Pulmonary artery endothelial cell (primary cell): ENCODE measurements at regions not wholly inside any gene's neighbourhood (a gene's known extent, or its start where the extent isn't known, plus 50 kb on each side); places are given as distances from the start of the nearest gene placed in this dataset.

Source experiments
- DNase-seq: peaks from one replicate; pipeline ENCODE4 v3.0.0-alpha.2; 2011; ENCODE audit warnings: low read depth, low spot score

DNA sequence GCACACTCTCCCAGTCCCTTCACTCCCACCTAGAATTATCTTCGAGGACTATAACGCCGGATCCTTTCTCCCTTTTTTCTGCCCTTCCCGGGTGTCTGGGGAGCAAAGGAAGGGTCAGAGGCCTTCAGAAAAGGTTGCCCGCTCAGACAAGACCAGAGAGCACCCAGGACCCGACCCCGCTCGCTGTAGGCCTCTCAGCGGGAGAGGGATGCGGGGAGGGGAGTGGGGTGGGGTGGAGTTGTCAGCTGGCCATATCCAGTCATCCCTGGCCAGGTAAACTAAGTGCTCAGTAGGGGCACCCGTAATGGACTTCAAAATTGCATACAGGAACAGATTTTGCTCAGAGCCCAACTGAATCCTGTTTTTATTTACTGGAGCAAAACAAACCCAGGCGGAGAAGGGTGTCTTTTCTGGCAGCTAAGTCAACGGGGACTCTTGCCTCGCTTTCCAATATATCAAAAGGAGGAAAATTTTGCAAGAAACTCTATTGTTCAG is 65.0 kb downstream of the NOL4 start:
- DNase-seq: no peak

DNA sequence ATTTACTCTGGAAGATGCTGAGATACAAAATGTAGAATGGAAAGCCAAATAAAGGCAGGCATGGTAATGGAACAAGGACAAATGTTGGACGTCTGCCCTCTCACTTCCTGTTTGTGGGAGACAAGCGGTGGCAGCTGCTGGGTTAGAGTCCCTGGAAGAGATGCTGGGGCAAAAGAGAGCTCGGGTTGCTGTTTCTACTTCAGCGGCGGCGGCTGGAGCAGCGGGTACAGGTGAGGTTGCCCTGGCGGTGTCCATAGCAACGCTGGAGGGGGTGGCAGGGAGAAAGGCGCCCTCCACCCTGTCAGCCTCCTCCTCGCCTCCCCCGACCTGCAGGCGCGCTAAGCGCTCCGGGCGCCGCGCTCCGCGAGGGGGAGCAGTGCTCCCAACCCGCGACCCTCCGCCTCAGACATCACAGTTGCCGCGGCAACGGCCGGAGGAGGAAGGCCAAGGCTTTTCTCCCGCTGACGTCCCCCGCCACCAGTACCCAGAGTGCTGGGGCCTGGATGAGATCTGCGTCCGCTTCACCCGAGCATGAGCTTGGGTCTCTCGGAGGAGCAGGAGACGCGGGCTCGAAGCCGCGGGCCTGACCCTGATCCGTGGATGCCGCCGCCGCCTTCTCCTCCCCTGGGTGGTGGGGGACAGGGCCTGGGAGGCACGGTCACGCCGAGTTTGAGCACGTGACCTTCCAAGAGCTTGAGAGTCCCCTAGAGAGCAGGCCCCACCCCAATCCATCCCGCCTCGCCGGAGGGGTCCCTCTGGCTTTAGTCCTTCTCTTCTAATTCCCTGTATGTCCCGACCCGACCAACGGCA is 65.6 kb downstream of the NOL4 start:
- DNase-seq: no peak

DNA sequence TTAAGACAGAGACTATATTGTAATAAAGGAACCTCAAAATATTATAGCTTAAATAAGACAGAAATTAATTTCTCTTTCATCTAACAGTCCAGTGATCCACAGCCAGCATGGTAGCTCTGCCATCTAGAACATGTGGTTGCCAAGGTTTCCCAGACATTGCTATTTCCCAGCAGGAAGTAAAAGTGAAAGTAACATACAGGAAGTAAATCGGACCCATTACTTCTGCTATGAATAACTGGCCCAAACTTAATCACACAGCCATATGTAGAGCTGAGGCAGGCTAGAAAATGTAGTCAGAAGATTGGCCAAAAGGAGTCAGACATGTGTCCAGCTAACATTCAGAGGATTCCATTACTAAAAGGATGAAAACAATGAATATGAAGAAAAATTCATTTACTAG is 71.0 kb downstream of the NOL4 start:
- DNase-seq: no peak

DNA sequence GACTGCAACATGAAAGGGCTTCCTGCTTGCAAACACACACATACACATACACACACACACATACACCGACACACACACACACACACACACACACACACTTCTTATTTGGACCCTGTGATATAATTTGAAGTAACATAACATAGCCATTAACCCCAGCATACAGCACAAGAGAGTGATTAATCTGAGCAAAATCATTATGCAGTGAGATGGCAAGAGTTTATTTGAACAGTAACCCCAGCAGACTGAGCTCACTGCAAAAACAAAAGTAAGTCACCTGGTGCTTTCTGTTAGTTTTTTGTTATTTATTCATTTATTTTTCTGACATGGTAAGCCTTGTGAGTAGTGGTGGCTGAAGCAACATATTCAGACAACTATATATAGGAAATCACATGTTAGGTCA is 93.7 kb downstream of the NOL4 start:
- no peak for DNase-seq

DNA sequence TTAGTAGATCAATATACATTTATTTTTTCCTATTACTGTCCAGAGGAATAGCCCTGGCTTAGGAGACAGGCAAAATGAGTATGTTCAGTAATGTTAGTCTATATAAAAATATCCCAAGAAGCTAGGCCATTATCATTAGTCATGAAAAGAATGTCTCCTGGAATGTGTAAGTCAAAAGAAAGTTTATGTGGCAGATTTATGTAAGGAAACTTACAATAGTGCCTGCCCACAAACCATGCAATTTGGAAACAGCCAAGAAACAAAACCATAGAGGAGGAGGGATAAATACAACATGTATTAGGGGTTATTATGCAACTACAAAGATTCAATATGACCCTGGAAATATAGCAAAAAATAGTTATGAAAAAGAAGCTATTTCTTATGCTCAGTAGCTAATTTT is 96.3 kb downstream of the NOL4 start:
- no peak for DNase-seq

DNA sequence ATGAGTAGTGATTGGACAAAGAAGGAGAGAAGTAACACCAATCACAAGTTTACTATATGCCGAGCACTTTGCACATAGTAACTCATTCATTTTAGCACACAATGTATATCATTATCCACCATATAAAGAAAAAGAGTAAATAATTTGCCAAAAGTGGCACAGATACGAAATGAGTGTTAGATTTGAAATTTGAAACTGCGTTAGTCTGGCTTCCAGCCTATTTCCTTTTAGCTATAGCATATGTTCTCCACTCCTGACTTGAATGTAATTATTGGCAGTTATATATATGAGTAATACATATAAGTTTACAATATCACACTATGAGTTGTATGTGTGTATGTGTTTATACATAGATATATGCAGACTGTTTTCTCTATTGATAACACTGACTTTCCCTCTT is 98.6 kb downstream of the NOL4 start:
- DNase-seq: no peak

DNA sequence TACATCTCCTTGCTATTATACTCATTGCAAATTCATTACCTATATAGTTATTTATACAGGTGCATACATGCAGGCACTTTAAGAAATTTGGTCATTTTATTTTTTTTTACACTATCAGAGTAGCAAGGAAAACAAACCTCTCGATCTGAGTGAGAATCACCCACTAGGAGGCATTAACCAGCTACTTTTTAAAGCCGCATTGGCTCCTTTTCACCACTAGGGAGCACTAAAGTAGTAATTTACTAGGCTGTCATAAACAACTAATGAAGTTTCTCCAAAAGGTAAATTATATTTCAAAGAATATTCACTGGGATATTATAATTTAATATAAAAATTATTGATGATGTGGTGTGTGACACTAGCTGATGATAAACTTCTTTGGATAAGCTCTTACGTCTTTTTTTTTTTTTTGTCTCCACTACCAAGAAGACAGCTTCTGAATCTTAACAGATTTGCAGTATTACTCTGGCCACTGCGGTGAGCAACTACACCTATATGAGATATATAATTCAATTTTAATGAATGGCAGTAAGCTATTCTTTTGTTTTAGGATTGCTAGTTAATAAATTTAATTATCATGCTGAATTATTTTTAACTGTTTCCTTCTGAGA is 101.9 kb downstream of the NOL4 start:
- DNase-seq: peak; percentile 13

DNA sequence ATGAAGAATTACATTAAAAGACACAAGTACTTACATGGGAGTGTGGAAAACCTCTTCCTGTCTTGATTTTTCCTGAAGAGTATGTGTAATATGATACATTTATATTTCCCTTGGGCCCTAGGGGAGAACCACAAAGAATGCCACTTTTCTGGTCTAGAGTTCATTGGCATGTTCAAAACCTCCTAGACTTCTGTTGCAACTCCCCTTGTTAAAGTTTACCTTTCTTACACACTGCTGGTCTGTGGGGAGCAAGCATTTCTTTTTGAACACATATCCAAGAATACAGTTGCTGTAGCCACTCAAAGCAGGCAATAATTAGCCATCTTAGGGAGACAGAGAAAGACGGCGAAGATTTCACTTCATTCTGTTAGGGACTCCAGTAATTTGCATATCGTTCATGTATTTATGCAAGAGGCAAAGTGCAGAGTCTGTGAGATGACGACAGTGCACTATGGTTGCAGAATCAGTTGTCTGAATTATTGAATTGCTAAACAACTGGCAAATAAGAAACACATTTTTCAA is 103.5 kb downstream of the NOL4 start:
- DNase-seq: no peak

DNA sequence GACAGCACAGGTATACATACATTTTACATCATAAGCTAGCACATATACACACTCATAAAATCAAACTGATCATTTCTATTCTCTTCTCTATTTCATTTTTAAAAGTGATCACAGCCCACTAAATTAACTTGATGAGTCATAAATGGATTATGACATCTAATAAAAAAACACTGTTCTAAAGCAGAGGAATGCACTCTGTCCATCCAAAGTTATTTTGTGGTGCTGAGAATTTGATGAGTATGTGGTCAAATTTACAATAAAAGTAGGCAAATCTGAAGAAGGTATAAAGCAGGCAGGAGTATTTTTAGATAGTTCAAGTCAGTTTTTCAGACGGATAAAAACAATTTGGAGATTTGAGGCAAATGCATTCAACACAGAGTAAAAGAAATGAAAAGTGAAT is 104.4 kb downstream of the NOL4 start:
- no peak for DNase-seq

DNA sequence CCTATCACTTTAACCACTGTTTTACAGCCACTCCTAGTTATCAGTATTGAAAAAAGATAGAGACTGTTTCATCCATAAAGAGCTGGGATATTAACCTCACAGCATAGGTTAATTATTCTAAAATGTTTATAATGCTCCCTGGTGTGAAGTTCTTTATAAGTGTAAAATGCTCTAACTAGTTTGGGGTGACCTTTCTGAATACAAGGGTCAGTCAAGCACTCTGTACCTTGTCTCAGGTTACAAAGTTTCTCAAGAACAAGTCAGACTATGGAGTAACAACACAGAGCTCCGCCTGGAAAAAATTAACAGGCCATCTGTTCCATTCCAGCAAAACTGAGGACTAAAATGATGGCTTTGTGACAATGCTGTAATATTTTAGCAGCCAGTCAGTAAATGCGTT is 107.4 kb downstream of the NOL4 start:
- no peak for DNase-seq

GRCh38 chr18:34115409-34116081 is 109.2 kb downstream of the NOL4 start:
- DNase-seq: no peak

GRCh38 chr18:34114996-34115395 is 109.7 kb downstream of the NOL4 start:
- no peak for DNase-seq

DNA sequence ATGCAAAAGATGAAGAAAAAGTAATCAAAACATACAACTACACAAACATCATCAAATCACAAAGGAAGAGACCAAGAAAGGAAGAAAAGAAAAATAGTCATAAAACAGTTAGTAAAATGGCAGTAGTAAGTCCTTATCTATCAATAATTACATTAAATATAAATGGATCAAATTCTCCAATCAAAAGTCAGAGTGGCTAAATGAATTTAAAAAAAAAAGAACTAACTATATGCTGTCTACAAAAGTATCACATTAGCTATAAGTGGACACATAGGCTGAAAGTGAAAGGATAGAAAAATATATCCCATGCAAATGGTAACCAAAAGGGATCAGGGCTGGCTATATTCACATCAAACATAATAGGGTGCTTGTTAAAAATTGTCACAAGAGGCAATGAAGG is 116.5 kb downstream of the NOL4 start:
- no peak for DNase-seq

- no peak for DNase-seq
Observed at GRCh38 chr18:34098109-34098508, 126.6 kb downstream of the NOL4 start.

- no peak for DNase-seq
Observed at GRCh38 chr18:34097312-34097711, 127.4 kb downstream of the NOL4 start.

DNA sequence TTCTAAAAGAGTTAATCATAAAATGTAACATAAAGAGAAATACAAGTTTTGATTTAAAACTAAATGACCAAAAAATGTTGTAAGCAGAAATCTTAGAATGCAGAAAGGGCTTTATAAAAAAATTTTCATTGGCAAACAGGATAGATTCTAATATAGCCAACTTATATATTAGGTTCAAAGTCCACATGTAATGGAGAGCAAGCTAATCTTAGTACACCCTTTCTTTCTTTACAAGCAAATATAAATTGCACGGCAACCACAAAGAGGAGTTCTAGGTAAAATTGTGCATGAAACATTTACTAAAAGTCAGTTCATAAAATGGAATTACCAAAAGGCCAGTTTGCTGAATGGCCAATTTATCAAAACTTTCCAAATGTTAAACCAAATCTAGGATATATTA is 130.6 kb downstream of the NOL4 start:
- no peak for DNase-seq

DNA sequence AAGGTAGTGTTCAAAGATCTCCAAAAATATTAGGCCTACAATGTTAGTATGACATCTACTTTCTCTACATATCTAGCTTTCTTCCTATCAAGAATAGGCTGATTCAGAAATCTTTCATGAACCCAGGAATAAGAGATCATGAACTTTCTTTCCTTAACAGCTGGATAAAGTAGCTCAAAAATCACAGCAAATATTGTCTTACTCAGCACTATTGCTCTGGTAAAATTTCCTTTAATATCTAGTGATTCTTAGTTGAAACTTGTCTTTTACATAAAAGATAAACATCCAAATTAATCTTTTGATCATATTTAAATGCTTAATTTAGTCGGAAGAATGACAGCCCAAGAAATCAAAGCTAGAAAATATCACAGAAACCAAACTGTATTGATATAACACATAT is 131.9 kb downstream of the NOL4 start:
- DNase-seq: no peak

- no peak for DNase-seq
Observed at GRCh38 chr18:34086370-34086769, 138.3 kb downstream of the NOL4 start.

DNA sequence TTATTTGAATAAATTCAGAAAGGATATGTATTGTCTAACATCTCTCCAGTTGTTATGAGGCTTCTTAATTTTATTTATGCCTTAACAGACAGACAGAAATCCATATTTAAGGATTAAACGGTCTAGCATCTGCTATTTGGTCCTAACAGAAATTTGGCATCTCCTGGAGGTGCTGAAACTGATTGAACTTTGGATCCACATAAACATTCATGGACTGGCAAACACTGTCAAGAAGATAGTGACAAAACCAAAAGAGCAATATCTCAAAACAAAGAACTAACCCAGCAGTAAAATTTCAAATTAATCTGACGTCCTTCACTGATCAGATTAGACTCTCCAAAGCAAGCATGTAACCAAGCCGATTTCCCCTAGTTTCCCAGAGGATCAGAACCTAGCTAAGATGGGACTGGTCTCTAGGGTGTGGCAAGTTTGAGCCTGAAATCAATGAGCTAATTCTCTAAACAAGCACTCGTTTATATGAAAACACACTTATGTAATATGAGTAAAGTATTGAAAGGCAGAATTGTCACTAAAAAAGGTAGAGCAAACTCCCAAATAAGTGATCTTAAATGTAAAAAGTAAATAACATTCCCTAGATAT is 139.5 kb downstream of the NOL4 start:
- DNase-seq: no peak

GRCh38 chr18:34084635-34085034 is 140.1 kb downstream of the NOL4 start:
- DNase-seq: no peak

GRCh38 chr18:34083910-34084535 is 140.7 kb downstream of the NOL4 start:
- DNase-seq: no peak
